ENCODE measurements at regions not wholly inside any gene's neighbourhood (a gene's known extent, or its start where the extent isn't known, plus 50 kb on each side); places are given as distances from the start of the nearest gene placed in this dataset.

- DNase-seq: no peak
Measured at GRCh38 chr1:23639460-23640095, 52.0 kb upstream of the RPL11 start.

- DNase-seq: no peak
Measured at GRCh38 chr1:23638786-23639241, 52.8 kb upstream of the RPL11 start.

- no peak for DNase-seq
Measured at GRCh38 chr1:23638188-23638619, 53.4 kb upstream of the RPL11 start.

GRCh38 chr1:23636009-23636408 lies 55.6 kb upstream of the RPL11 start:
- no peak for DNase-seq

GRCh38 chr1:23634840-23635651 lies 56.6 kb upstream of the RPL11 start:
- peak; percentile 65 for DNase-seq

GRCh38 chr1:23634518-23634839 lies 57.1 kb upstream of the RPL11 start:
- DNase-seq: no peak

GRCh38 chr1:23632479-23633160 lies 59.0 kb upstream of the RPL11 start:
- DNase-seq: no peak

GRCh38 chr1:23629708-23630290 lies 61.8 kb upstream of the RPL11 start:
- DNase-seq: no peak

GRCh38 chr1:23628951-23629387 lies 62.6 kb upstream of the RPL11 start:
- no peak for DNase-seq

- no peak for DNase-seq
Measured at GRCh38 chr1:23627069-23627735, 64.4 kb upstream of the RPL11 start.

GRCh38 chr1:23625929-23626535 lies 65.6 kb upstream of the RPL11 start:
- DNase-seq: no peak

- no peak for DNase-seq
Measured at GRCh38 chr1:23625459-23625858, 66.1 kb upstream of the RPL11 start.

- no peak for DNase-seq
Measured at GRCh38 chr1:23624440-23624839, 65.1 kb upstream of the ID3 start.

- DNase-seq: no peak
Measured at GRCh38 chr1:23622284-23622683, 63.0 kb upstream of the ID3 start.

GRCh38 chr1:23620605-23621004 lies 61.3 kb upstream of the ID3 start:
- DNase-seq: no peak

GRCh38 chr1:23619299-23620188 lies 60.2 kb upstream of the ID3 start:
- no peak for DNase-seq

- DNase-seq: no peak
Measured at GRCh38 chr1:23618586-23619083, 59.3 kb upstream of the ID3 start.

- no peak for DNase-seq
Measured at GRCh38 chr1:23617084-23617521, 57.8 kb upstream of the ID3 start.

- DNase-seq: no peak
Measured at GRCh38 chr1:23616292-23616824, 57.1 kb upstream of the ID3 start.

- no peak for DNase-seq
Measured at GRCh38 chr1:23615852-23616251, 56.6 kb upstream of the ID3 start.

Data from muscle of arm (tissue), 1 donor.